ENCODE measurements at regions not wholly inside any gene's neighbourhood (a gene's known extent, or its start where the extent isn't known, plus 50 kb on each side); places are given as distances from the start of the nearest gene placed in this dataset.
"Not testable (repeated sequence)": the region's sequence is repeated elsewhere in the genome, so short reads cannot be mapped to it uniquely, and the experiment has no call there.

GRCh38 chr10:23656735-23657134 is 217.9 kb downstream of the OTUD1 start:
- Histone ChIP-seq H3K27ac (ENCODE audit: low read length) (no peak overlapping the region), H3K9me3 (ENCODE audit: control insufficient read depth, insufficient read depth, low read depth, low read length) (no peaks in the 10 kb centered on the region), H3K36me3 (ENCODE audit: control insufficient read depth, insufficient read depth, low read length) (no peaks in the 10 kb centered on the region), H3K4me1 (ENCODE audit: control insufficient read depth, insufficient read depth, low read length) (no peaks in the 10 kb centered on the region), H3K4me3 (ENCODE audit: low read depth in 2 of 2, low read length in 2 of 2) (no peak overlapping the region), H3K27me3 (ENCODE audit: control insufficient read depth, insufficient read depth, low read length) (no peaks in the 10 kb centered on the region)
- no peak for DNase-seq (ENCODE audit: low read depth, low spot score)
- in situ Hi-C loops (cut with HindIII; ENCODE audit: low pct_unique_long_range_greater_than_20kb, low sequenced_read_pairs) (no loop called here), intact Hi-C loops (cut with micrococcal nuclease; ENCODE audit: unreplicated experiment) (no loop called here)
- BruUV-seq (replicated peaks), result no TSS peak
- ChIA-PET POLR2A (no interaction called here), CTCF (no interaction called here)
- no peak for ATAC-seq
- TF ChIP-seq TCF7L2 (IDR thresholded peaks at IDR 0.05; ENCODE audit: low read depth, low read length), result no peak
- no peak for TF ChIP-seq SIN3A (IDR thresholded peaks at IDR 0.05; ENCODE audit: borderline replicate concordance, insufficient read depth, low read depth, low read length)
- TF ChIP-seq REST (IDR thresholded peaks at IDR 0.05; ENCODE audit: insufficient read depth in 1 of 2, low read depth in 2 of 2, low read length in 1 of 2), result no peak
- TF ChIP-seq CTCF (IDR thresholded peaks at IDR 0.05), result no peak; the same call in 1 of the 2 replicates
- TF ChIP-seq POLR2AphosphoS5 (IDR thresholded peaks at IDR 0.05; ENCODE audit: low read depth, low read length), result no peak

GRCh38 chr10:23657677-23658076 is 218.8 kb downstream of the OTUD1 start:
- no peaks in the 10 kb centered on the region for H3K27me3 ChIP-seq (ENCODE audit: control insufficient read depth, insufficient read depth, low read length)
- no peak for ATAC-seq
- intact Hi-C loops (cut with micrococcal nuclease; ENCODE audit: unreplicated experiment) (no loop called here), in situ Hi-C loops (cut with HindIII; ENCODE audit: low pct_unique_long_range_greater_than_20kb, low sequenced_read_pairs) (no loop called here)
- H3K4me3 ChIP-seq (ENCODE audit: low read depth in 2 of 2, low read length in 2 of 2), result no peak overlapping the region
- CTCF ChIA-PET, result no interaction called here
- H3K27ac ChIP-seq (ENCODE audit: low read length), result no peak overlapping the region
- BruUV-seq (replicated peaks), result no TSS peak
- POLR2A ChIA-PET, result no interaction called here
- DNase-seq (ENCODE audit: low read depth, low spot score), result no peak
- no peaks in the 10 kb centered on the region for H3K4me1 ChIP-seq (ENCODE audit: control insufficient read depth, insufficient read depth, low read length)
- TF ChIP-seq REST (IDR thresholded peaks at IDR 0.05; ENCODE audit: insufficient read depth in 1 of 2, low read depth in 2 of 2, low read length in 1 of 2), result no peak
- TF ChIP-seq TCF7L2 (IDR thresholded peaks at IDR 0.05; ENCODE audit: low read depth, low read length), result no peak
- no peak for TF ChIP-seq POLR2AphosphoS5 (IDR thresholded peaks at IDR 0.05; ENCODE audit: low read depth, low read length)
- TF ChIP-seq CTCF (IDR thresholded peaks at IDR 0.05), result no peak
- no peak for TF ChIP-seq SIN3A (IDR thresholded peaks at IDR 0.05; ENCODE audit: borderline replicate concordance, insufficient read depth, low read depth, low read length)
- H3K9me3 ChIP-seq (ENCODE audit: control insufficient read depth, insufficient read depth, low read depth, low read length), result no peaks in the 10 kb centered on the region
- H3K36me3 ChIP-seq (ENCODE audit: control insufficient read depth, insufficient read depth, low read length), result no peaks in the 10 kb centered on the region

- DNase-seq (ENCODE audit: low read depth, low spot score); intact Hi-C loops (cut with micrococcal nuclease; ENCODE audit: unreplicated experiment); ATAC-seq; H3K27ac ChIP-seq (ENCODE audit: low read length); H3K4me1 ChIP-seq (ENCODE audit: control insufficient read depth, insufficient read depth, low read length); in situ Hi-C loops (cut with HindIII; ENCODE audit: low pct_unique_long_range_greater_than_20kb, low sequenced_read_pairs); H3K4me3 ChIP-seq (ENCODE audit: low read depth in 2 of 2, low read length in 2 of 2); H3K27me3 ChIP-seq (ENCODE audit: control insufficient read depth, insufficient read depth, low read length); H3K36me3 ChIP-seq (ENCODE audit: control insufficient read depth, insufficient read depth, low read length); BruUV-seq (replicated peaks); H3K9me3 ChIP-seq (ENCODE audit: control insufficient read depth, insufficient read depth, low read depth, low read length); CTCF ChIA-PET; POLR2A ChIA-PET: not testable (repeated sequence)
These were observed 233.0 kb downstream of the OTUD1 start for GRCh38 chr10:23671866-23672265.
